HepG2 (cell line): ENCODE measurements at regions not wholly inside any gene's neighbourhood (a gene's known extent, or its start where the extent isn't known, plus 50 kb on each side); places are given as distances from the start of the nearest gene placed in this dataset.

Source experiments
- ATAC-seq: fragments of 200-7000 bp; cut with Tn5 transposase; 3 replicates; pipeline ENCODE4 v1.9.1; 2020; ENCODE audit warnings: mild to moderate bottlenecking, moderate library complexity
- BruUV-seq: library from RNA; stranded (reverse); fragments of 400-500 nt; replicated peaks from 2 replicates; lab custom pipeline; 2021; lab: Mats Ljungman, UMichigan
- CTCF ChIA-PET: fragments of 300-600 bp; formaldehyde crosslinking; extraction: SDS; loops from one replicate; lab custom pipeline; 2021; ENCODE audit warnings: low total read pairs, inconsistent platforms, low intra/inter-chr PET ratio; lab: Yijun Ruan, JAX
- POLR2A ChIA-PET: fragments of 350-600 bp; sonication (Branson Sonifier 250); formaldehyde crosslinking; loops from one replicate; lab custom pipeline; 2020; ENCODE audit warnings: antibody characterized with exemption, inconsistent platforms; lab: Yijun Ruan, JAX
- DNase-seq: peaks from one replicate; pipeline ENCODE4 v3.0.0-alpha.2; 2015; ENCODE audit warnings: low spot score
- FAIRE-seq: peaks from 3 replicates; lab custom pipeline; 2011; peaks lifted over from hg19 to GRCh38; lab: Jason Lieb, UNC
- H2AFZ ChIP-seq: one replicate; pipeline ENCODE4 v1.6.1; 2011; ENCODE audit warnings: low read length, inconsistent platforms
- H3K27ac ChIP-seq: fragments of 300-600 bp; 3 replicates; pipeline ENCODE4 v1.8.0; 2011; ENCODE audit warnings: mixed run types, mild to moderate bottlenecking, mixed read lengths, low read length, inconsistent platforms; ENCODE audit not compliant: insufficient read depth; ENCODE audit errors: extremely low read length
- H3K27me3 ChIP-seq, 2 experiments: fragments of 200-600 bp in 1 of 2; 2 replicates in 1 of 2; 3 replicates in 1 of 2; pipeline versions ENCODE4 v1.6.0 to v1.8.0; 2011; ENCODE audit warnings: low read length in 2 of 2, mild to moderate bottlenecking in 2 of 2, moderate library complexity in 2 of 2, inconsistent platforms in 1 of 2; ENCODE audit not compliant: insufficient read depth in 2 of 2, control insufficient read depth in 1 of 2
- H3K36me3 ChIP-seq, 2 experiments: fragments of 200-600 bp in 1 of 2; replicated peaks in 1 of 2; 2 replicates in 1 of 2; 3 replicates in 1 of 2; pipeline versions ENCODE4 v1.5.1 to v1.8.0; 2011; ENCODE audit warnings: low read length in 2 of 2, inconsistent platforms in 1 of 2; ENCODE audit not compliant: insufficient read depth in 2 of 2, control insufficient read depth in 1 of 2
- H3K4me1 ChIP-seq: 2 replicates; pipeline ENCODE4 v1.5.1; 2012; ENCODE audit warnings: low read length, inconsistent platforms; ENCODE audit not compliant: insufficient read depth
- H3K4me2 ChIP-seq: 2 replicates; pipeline ENCODE4 v1.6.0; 2011; ENCODE audit warnings: low read depth, low read length, inconsistent platforms
- H3K4me3 ChIP-seq, 3 experiments: fragments of 200-600 bp in 1 of 3; sonication (generic), shearing (Covaris generic) in 1 of 3; replicated peaks in 1 of 3; 2 replicates each; pipeline ENCODE4 v1.5.1; 2011 to 2016; ENCODE audit warnings: low read length in 3 of 3, inconsistent platforms in 2 of 3, low read depth in 2 of 3, mild to moderate bottlenecking in 2 of 3, control low read depth in 1 of 3, mixed read lengths in 1 of 3; ENCODE audit not compliant: insufficient read depth in 1 of 3
- H3K79me2 ChIP-seq: one replicate; pipeline ENCODE4 v1.6.1; 2011; ENCODE audit warnings: low read length, inconsistent platforms; ENCODE audit not compliant: insufficient read depth
- H3K9ac ChIP-seq: 2 replicates; pipeline ENCODE4 v1.6.0; 2011; ENCODE audit warnings: mild to moderate bottlenecking, low read depth, low read length, inconsistent platforms; ENCODE audit not compliant: insufficient read depth
- H3K9me3 ChIP-seq: 2 replicates; pipeline ENCODE4 v1.5.1; 2012; ENCODE audit warnings: mild to moderate bottlenecking, low read length
- H4K20me1 ChIP-seq: 2 replicates; pipeline ENCODE4 v1.6.0; 2011; ENCODE audit warnings: inconsistent platforms, mild to moderate bottlenecking, low read length, moderate library complexity; ENCODE audit not compliant: insufficient read depth
- ATF7 ChIP-seq, 2 experiments: fragments of 450-650 bp in 1 of 2; sonication (generic) in 1 of 2; formaldehyde crosslinking in 1 of 2; IDR thresholded peaks; 2 replicates each; pipeline versions ENCODE4 v1.4.0 to v1.6.1; 2016 to 2020; ENCODE audit warnings: antibody characterized with exemption in 1 of 2, mild to moderate bottlenecking in 1 of 2, missing genetic modification reagents in 1 of 2
- ERF ChIP-seq: IDR thresholded peaks from 2 replicates; pipeline ENCODE4 v1.6.1; 2018; ENCODE audit warnings: missing biosample characterization, missing genetic modification reagents
- FOXA3 ChIP-seq: IDR thresholded peaks from 2 replicates; pipeline ENCODE4 v1.6.1; 2016; ENCODE audit warnings: missing genetic modification reagents, missing compliant biosample characterization
- GMEB2 ChIP-seq: IDR thresholded peaks from 2 replicates; pipeline ENCODE4 v1.6.1; 2016; ENCODE audit warnings: missing biosample characterization, missing genetic modification reagents, low read depth
- NFYC ChIP-seq: IDR thresholded peaks from 2 replicates; pipeline ENCODE4 v1.6.1; 2016; ENCODE audit warnings: missing genetic modification reagents, missing compliant biosample characterization
- SP2 ChIP-seq: sonication (generic); formaldehyde crosslinking; IDR thresholded peaks from 2 replicates; pipeline ENCODE4 v1.5.1; 2020; ENCODE audit warnings: mild to moderate bottlenecking, missing genetic modification reagents
- ZBTB26 ChIP-seq: IDR thresholded peaks from 2 replicates; pipeline ENCODE4 v1.6.1; 2016; ENCODE audit warnings: missing compliant biosample characterization, missing genetic modification reagents, borderline replicate concordance
- ZBTB40 ChIP-seq, 2 experiments: fragments of 450-650 bp in 1 of 2; sonication (generic) in 1 of 2; formaldehyde crosslinking in 1 of 2; IDR thresholded peaks; 2 replicates each; pipeline versions ENCODE4 v1.6.1 to v1.8.0; 2016 to 2022; ENCODE audit warnings: antibody characterized with exemption in 1 of 2, mild to moderate bottlenecking in 1 of 2, missing genetic modification reagents in 1 of 2
- ZNF766 ChIP-seq: sonication (generic); formaldehyde crosslinking; IDR thresholded peaks from 2 replicates; pipeline ENCODE4 v1.5.0; 2020; ENCODE audit warnings: missing genetic modification reagents, borderline replicate concordance
- WGBS: methylation state at CpG from one replicate; pipeline ENCODE4 v1.1.6; 2017; ENCODE audit warnings: low lambda C conversion rate; 5-methylcytosine and 5-hydroxymethylcytosine counted together
- in situ Hi-C: cut with HindIII; loops from 2 replicates; pipeline ENCODE4 v1.10.0; 2017; ENCODE audit warnings: low pct_unique_long_range_greater_than_20kb; ENCODE audit not compliant: extremely low pct_ligation_motif_present
- intact Hi-C: fragments of 100-400 bp; cut with micrococcal nuclease; formaldehyde crosslinking; loops from one replicate; pipeline ENCODE4 v1.10.0; 2022; ENCODE audit not compliant: unreplicated experiment
- TF ChIP-seq, protein P1 (sequence below): sonication (generic); formaldehyde crosslinking; IDR thresholded peaks from 2 replicates; pipeline ENCODE4 v1.9.0; 2022; ENCODE audit warnings: missing genetic modification reagents, mild to moderate bottlenecking, borderline replicate concordance

GRCh38 chr2:187936228-187936627, 355.4 kb upstream of the GULP1 start:
- H3K4me3 ChIP-seq, result no peak overlapping the region
- BruUV-seq, result no TSS peak
- FAIRE-seq, result peak; percentile 44
- ChIA-PET CTCF (no interaction called here), POLR2A (no interaction called here)
- in situ Hi-C loops (no loop called here), intact Hi-C loops (no loop called here)
- H3K4me2 ChIP-seq, result no peak overlapping the region
- no peak overlapping the region for H2AFZ ChIP-seq
- no peaks in the 10 kb centered on the region for H4K20me1 ChIP-seq
- no peak for DNase-seq
- WGBS, result 2% methylated on average over 2 of the region's 2 CpGs
- no peaks in the 10 kb centered on the region for H3K36me3 ChIP-seq
- H3K4me1 ChIP-seq, result no peaks in the 10 kb centered on the region
- H3K27ac ChIP-seq, result no peak overlapping the region
- H3K9me3 ChIP-seq, result no peaks in the 10 kb centered on the region
- H3K27me3 ChIP-seq, result no peaks in the 10 kb centered on the region
- ATAC-seq, result no peak
- no peak overlapping the region for H3K9ac ChIP-seq
- no peaks in the 10 kb centered on the region for H3K79me2 ChIP-seq
- TF ChIP-seq ZBTB26 (no peak), GMEB2 (CRISPR knock-in tag) (no peak), ZNF766 (CRISPR knock-in tag) (no peak), FOXA3 (CRISPR knock-in tag) (no peak), ATF7 (IDR thresholded peaks at IDR 0.05) (no peak), ATF7 (CRISPR knock-in tag; IDR thresholded peaks at IDR 0.05) (no peak), ERF (CRISPR knock-in tag) (no peak), ZBTB40 (IDR thresholded peaks at IDR 0.05) (no peak), ZBTB40 (CRISPR knock-in tag; IDR thresholded peaks at IDR 0.05) (no peak), NFYC (CRISPR knock-in tag) (no peak), SP2 (no peak)
- TF ChIP-seq, protein P1, sequence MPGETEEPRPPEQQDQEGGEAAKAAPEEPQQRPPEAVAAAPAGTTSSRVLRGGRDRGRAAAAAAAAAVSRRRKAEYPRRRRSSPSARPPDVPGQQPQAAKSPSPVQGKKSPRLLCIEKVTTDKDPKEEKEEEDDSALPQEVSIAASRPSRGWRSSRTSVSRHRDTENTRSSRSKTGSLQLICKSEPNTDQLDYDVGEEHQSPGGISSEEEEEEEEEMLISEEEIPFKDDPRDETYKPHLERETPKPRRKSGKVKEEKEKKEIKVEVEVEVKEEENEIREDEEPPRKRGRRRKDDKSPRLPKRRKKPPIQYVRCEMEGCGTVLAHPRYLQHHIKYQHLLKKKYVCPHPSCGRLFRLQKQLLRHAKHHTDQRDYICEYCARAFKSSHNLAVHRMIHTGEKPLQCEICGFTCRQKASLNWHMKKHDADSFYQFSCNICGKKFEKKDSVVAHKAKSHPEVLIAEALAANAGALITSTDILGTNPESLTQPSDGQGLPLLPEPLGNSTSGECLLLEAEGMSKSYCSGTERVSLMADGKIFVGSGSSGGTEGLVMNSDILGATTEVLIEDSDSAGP (CRISPR knock-in tag), result no peak
